ENCODE measurements at regions not wholly inside any gene's neighbourhood (a gene's known extent, or its start where the extent isn't known, plus 50 kb on each side); places are given as distances from the start of the nearest gene placed in this dataset.

DNA sequence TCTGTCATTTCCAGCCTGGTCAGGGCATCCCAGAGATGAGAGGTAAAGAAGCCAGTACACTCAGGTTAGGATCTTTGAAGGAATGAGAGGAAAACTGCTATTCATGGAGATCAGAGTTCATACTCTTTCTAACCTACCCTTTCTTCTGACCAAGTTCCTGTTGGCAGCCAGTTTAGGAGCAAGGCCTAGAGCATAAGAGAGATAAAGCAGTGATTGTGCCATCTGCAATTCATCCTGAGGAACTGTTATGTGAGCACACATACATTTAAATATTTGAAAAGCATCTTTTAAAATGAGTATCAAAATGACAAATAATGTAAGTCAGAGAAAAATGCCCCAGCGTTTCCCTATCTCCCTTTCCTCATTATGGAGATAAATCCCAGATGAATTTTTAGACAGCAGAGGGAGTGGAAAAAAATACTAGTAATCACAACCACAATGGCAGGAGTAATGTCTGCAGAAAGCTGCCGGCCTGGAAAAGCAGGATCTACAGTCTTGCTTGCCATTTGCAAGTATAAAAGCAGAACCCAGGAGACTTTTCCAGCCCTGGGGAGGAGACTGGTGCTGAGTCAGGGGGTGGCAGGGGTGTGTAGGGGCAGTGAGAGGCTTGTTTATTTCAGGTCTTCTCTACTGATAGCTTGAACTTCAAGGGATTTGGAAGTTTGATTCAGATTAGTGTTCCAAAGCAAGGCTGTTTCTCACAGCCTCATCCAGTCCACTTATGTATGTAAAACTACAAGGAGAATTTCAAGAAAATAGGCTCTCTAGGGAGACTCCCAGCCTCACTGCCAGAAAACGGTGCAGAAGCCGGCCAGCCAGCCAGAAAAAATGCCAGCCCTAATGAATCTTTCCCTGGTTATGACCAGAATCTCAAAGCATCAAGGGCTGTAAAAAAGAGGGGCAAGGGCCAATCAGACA, 1052.4 kb downstream of the TUSC7 start:
- Histone ChIP-seq H3K4me2 (ENCODE audit: insufficient read depth, low read length) (no peak overlapping the region), H3K79me2 (ENCODE audit: control insufficient read depth, insufficient read depth, low read length) (no peaks in the 10 kb centered on the region), H4K20me1 (replicated peaks; ENCODE audit: control insufficient read depth, insufficient read depth, low read length) (no peaks in the 10 kb centered on the region), H2AFZ (ENCODE audit: low read depth, low read length) (no peak overlapping the region), H3K9me3 (replicated peaks; ENCODE audit: control insufficient read depth, insufficient read depth, low read depth, low read length) (no peaks in the 10 kb centered on the region), H3K4me3 (no peak overlapping the region), H3K27ac (ENCODE audit: extremely low read depth, low read depth, low read length) (no peak overlapping the region), H3K4me1 (replicated peaks in 1 of 2; ENCODE audit: control insufficient read depth in 2 of 2, insufficient read depth in 2 of 2, low read length in 2 of 2) (no peaks in the 10 kb centered on the region), H3K36me3 (ENCODE audit: control insufficient read depth, insufficient read depth, low read length) (no peaks in the 10 kb centered on the region), H3K27me3 (ENCODE audit: control insufficient read depth in 2 of 2, insufficient read depth in 2 of 2, low read length in 2 of 2) (no peaks in the 10 kb centered on the region), H3K9me1 (ENCODE audit: control insufficient read depth, insufficient read depth, low read length) (no peaks in the 10 kb centered on the region), H3K9ac (ENCODE audit: insufficient read depth in 1 of 2, low read depth in 2 of 2, low read length in 2 of 2) (no peak overlapping the region)
- ATAC-seq (no peak), DNase-seq (ENCODE audit: extremely low read depth in 1 of 4, low spot score in 3 of 4) (no peak), FAIRE-seq (no peak)
- 0% methylated on average over 3 of the region's 4 CpGs for WGBS (ENCODE audit: insufficient coverage, low coverage, missing lambda C conversion rate)
- in situ Hi-C loops (cut with MboI) = no loop called here
- intact Hi-C loops (cut with micrococcal nuclease) = no loop called here
- no TSS peak for BruUV-seq (replicated peaks)
- ChIA-PET CTCF (ENCODE audit: low intra/inter-chr PET ratio) (no interaction called here), POLR2A (no interaction called here)
- no peak for TF ChIP-seq ZFX (CRISPR knock-in tag; IDR thresholded peaks at IDR 0.05)
- no peak for TF ChIP-seq NELFE (IDR thresholded peaks at IDR 0.05; ENCODE audit: insufficient read depth, insufficient read length)
- TF ChIP-seq CBX5 (IDR thresholded peaks at IDR 0.05; ENCODE audit: borderline replicate concordance, low read depth) = no peak
- no peak for TF ChIP-seq NFATC3 (IDR thresholded peaks at IDR 0.05)
- TF ChIP-seq MAFF (IDR thresholded peaks at IDR 0.05; ENCODE audit: low read length) = no peak
- TF ChIP-seq GATAD2A (IDR thresholded peaks at IDR 0.05) = no peak
- TF ChIP-seq THRAP3 (IDR thresholded peaks at IDR 0.05; ENCODE audit: borderline replicate concordance) = no peak
- TF ChIP-seq, protein P1, sequence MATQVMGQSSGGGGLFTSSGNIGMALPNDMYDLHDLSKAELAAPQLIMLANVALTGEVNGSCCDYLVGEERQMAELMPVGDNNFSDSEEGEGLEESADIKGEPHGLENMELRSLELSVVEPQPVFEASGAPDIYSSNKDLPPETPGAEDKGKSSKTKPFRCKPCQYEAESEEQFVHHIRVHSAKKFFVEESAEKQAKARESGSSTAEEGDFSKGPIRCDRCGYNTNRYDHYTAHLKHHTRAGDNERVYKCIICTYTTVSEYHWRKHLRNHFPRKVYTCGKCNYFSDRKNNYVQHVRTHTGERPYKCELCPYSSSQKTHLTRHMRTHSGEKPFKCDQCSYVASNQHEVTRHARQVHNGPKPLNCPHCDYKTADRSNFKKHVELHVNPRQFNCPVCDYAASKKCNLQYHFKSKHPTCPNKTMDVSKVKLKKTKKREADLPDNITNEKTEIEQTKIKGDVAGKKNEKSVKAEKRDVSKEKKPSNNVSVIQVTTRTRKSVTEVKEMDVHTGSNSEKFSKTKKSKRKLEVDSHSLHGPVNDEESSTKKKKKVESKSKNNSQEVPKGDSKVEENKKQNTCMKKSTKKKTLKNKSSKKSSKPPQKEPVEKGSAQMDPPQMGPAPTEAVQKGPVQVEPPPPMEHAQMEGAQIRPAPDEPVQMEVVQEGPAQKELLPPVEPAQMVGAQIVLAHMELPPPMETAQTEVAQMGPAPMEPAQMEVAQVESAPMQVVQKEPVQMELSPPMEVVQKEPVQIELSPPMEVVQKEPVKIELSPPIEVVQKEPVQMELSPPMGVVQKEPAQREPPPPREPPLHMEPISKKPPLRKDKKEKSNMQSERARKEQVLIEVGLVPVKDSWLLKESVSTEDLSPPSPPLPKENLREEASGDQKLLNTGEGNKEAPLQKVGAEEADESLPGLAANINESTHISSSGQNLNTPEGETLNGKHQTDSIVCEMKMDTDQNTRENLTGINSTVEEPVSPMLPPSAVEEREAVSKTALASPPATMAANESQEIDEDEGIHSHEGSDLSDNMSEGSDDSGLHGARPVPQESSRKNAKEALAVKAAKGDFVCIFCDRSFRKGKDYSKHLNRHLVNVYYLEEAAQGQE (IDR thresholded peaks at IDR 0.05; ENCODE audit: borderline replicate concordance) = no peak
- TF ChIP-seq, protein P1 (CRISPR knock-in tag; IDR thresholded peaks at IDR 0.05; ENCODE audit: low read depth) = no peak
- TF ChIP-seq, protein P2, sequence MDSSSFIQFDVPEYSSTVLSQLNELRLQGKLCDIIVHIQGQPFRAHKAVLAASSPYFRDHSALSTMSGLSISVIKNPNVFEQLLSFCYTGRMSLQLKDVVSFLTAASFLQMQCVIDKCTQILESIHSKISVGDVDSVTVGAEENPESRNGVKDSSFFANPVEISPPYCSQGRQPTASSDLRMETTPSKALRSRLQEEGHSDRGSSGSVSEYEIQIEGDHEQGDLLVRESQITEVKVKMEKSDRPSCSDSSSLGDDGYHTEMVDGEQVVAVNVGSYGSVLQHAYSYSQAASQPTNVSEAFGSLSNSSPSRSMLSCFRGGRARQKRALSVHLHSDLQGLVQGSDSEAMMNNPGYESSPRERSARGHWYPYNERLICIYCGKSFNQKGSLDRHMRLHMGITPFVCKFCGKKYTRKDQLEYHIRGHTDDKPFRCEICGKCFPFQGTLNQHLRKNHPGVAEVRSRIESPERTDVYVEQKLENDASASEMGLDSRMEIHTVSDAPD (CRISPR knock-in tag; IDR thresholded peaks at IDR 0.05) = no peak
- TF ChIP-seq PHF20 (IDR thresholded peaks at IDR 0.05; ENCODE audit: partially characterized antibody) = no peak
- no peak for TF ChIP-seq HMGN3 (IDR thresholded peaks at IDR 0.05; ENCODE audit: borderline replicate concordance, extremely low read depth, insufficient read length, low read depth, low read length)
- TF ChIP-seq POLR2AphosphoS5 (IDR thresholded peaks at IDR 0.05; ENCODE audit: control insufficient read depth, insufficient read depth, low read depth, low read length) = no peak
- TF ChIP-seq ZNF778 (CRISPR knock-in tag; IDR thresholded peaks at IDR 0.05) = no peak

All from K562 (cell line).